Suprapubic skin (tissue), 4 donors: ENCODE measurements at regions not wholly inside any gene's neighbourhood (a gene's known extent, or its start where the extent isn't known, plus 50 kb on each side); places are given as distances from the start of the nearest gene placed in this dataset.

Experiments used
- DNase-seq, 2 donors: peaks; one replicate each; pipeline ENCODE4 v3.0.0-alpha.2; 2019; ENCODE audit warnings: low spot score in 2 of 2
- H3K27ac ChIP-seq: fragments of 200-600 bp; sonication (generic); one replicate; pipeline ENCODE4 v1.5.1; 2019
- H3K27me3 ChIP-seq: fragments of 200-600 bp; sonication (generic); one replicate; pipeline ENCODE4 v1.5.1; 2019
- H3K36me3 ChIP-seq: fragments of 200-600 bp; sonication (generic); one replicate; pipeline ENCODE4 v1.5.1; 2019
- H3K4me1 ChIP-seq: fragments of 200-600 bp; sonication (generic); one replicate; pipeline ENCODE4 v1.5.1; 2019
- H3K4me3 ChIP-seq: fragments of 200-600 bp; sonication (generic); one replicate; pipeline ENCODE4 v1.5.1; 2019; ENCODE audit warnings: mild to moderate bottlenecking
- H3K9me3 ChIP-seq: fragments of 200-600 bp; sonication (generic); one replicate; pipeline ENCODE4 v1.5.1; 2019
- CTCF ChIP-seq, 2 donors: fragments of 200-600 bp in 1 of 2; fragments of 450-650 bp in 1 of 2; sonication (generic) in 1 of 2; IDR thresholded peaks; one replicate each; pipeline ENCODE4 v1.5.1; 2016 to 2019; ENCODE audit warnings: antibody characterized with exemption in 2 of 2, mild to moderate bottlenecking in 1 of 2, moderate library complexity in 1 of 2
- EP300 ChIP-seq: sonication (generic); formaldehyde crosslinking; IDR thresholded peaks from one replicate; pipeline ENCODE4 v1.6.1; 2017; ENCODE audit warnings: antibody characterized with exemption
- POLR2A ChIP-seq, 2 donors: fragments of 450-650 bp; IDR thresholded peaks; one replicate each; pipeline ENCODE4 v1.6.1; 2017; ENCODE audit warnings: antibody characterized with exemption in 2 of 2, mild to moderate bottlenecking in 2 of 2, moderate library complexity in 2 of 2
- POLR2AphosphoS5 ChIP-seq, 3 donors: sonication (generic); formaldehyde crosslinking; IDR thresholded peaks; one replicate each; pipeline ENCODE4 v1.6.1; 2017; ENCODE audit warnings: antibody characterized with exemption in 3 of 3
- WGBS: methylation state at CpG from one replicate; pipeline ENCODE4 v1.1.5; 2018; 5-methylcytosine and 5-hydroxymethylcytosine counted together

DNA sequence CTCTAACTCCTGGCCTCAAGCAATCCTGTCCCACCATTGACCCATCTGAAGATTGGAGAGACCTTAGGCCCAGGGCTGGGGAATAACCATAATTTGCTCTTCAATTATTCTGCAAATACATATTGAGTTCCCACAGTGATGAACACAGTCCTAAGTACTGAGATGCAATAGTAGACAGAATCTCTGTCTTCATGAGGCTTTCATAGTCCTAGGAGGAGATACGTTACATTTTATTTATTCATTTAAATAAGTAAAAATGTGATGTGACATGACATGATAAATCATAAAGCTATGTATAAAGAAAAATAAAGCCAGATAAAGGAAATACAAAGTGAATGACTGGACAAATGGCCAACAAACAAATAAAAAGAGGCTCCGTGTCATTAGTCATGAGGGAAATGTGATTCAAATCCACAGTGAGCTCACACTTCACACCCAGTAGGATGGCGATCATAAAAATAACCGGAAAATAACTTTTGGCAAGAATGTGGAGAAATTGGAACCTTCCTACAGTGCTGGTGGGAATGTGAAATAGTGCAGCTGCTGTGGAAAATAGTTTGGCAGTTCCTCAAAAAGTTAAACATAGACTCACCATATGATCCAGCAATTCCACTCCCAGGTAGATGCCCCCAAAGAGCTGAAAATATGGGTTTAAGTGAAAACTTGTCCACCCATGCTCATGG is 52.1 kb upstream of the JCAD start:
- DNase-seq, result no peak
- H3K4me1 ChIP-seq, result peaks cover 3% of the 10 kb centered on the region
- TF ChIP-seq POLR2A (IDR thresholded peaks at IDR 0.05) (no peak), CTCF (IDR thresholded peaks at IDR 0.05) (no peak), POLR2AphosphoS5 (IDR thresholded peaks at IDR 0.05) (no peak), EP300 (no peak)
- no peaks in the 10 kb centered on the region for H3K36me3 ChIP-seq
- no peaks in the 10 kb centered on the region for H3K27me3 ChIP-seq
- H3K27ac ChIP-seq, result no peak overlapping the region
- 47% methylated on average over 4 of the region's 4 CpGs for WGBS
- H3K9me3 ChIP-seq, result no peaks in the 10 kb centered on the region
- no peak overlapping the region for H3K4me3 ChIP-seq
